ENCODE measurements at regions not wholly inside any gene's neighbourhood (a gene's known extent, or its start where the extent isn't known, plus 50 kb on each side); places are given as distances from the start of the nearest gene placed in this dataset.
"Not testable (repeated sequence)": the region's sequence is repeated elsewhere in the genome, so short reads cannot be mapped to it uniquely, and the experiment has no call there.

DNA sequence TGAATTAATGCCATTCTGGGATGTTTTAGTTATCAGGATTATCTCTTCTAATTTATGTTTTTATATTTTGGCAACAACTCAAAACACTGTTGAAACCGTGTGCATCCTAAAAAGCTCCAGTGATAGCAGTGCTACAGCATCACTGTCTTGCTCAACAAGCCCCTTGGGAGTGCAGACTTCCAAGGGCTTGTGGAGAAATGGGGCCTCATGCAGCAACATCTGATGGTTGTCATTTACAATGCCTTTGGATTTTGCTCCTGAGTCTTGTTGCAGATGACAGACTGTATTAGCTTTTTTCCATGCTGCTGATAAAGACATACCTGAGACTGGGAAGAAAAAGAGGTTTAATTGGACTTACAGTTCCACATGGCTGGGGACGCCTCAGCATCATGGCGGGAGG is 515.4 kb downstream of the NEBL start:
- DNase-seq, result no peak

DNA sequence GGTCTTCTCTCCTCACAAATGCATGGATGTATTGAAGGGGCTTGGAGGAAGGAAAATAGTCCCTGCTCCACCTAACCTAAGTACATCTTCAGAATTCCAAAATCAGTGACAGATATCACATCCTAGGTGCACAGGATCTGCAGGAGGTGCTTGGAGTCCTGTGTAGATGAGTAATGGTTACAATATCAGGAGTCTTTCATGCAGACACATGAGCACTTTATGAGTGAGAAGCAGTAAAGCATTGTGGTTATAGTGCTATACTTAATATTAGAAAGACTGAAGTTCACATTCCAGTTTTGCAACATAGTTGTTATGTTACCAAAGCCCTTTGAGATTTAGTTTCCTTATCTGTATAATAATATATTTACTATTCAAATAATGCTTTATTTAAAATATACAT is 516.7 kb downstream of the NEBL start:
- no peak for DNase-seq

DNA sequence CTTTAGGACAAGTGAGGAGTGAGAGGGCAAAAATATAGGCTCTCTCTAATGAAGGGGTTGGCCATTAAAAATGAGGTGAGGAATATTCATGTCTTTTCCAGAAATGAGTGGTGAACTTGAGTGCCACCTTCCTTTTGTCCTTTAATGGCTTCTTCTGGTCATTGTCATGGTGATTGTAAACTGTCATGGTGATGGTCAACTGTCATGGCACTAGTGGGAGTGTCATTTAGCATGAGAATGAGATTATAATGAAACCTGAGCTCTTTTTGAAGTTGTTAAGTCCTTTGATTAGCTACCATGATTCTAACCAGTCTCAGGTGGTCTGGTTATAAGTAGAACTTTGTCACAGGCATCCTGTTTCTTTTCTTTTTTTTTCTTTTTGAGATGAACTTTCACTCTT is 524.4 kb downstream of the NEBL start:
- DNase-seq, result no peak

DNA sequence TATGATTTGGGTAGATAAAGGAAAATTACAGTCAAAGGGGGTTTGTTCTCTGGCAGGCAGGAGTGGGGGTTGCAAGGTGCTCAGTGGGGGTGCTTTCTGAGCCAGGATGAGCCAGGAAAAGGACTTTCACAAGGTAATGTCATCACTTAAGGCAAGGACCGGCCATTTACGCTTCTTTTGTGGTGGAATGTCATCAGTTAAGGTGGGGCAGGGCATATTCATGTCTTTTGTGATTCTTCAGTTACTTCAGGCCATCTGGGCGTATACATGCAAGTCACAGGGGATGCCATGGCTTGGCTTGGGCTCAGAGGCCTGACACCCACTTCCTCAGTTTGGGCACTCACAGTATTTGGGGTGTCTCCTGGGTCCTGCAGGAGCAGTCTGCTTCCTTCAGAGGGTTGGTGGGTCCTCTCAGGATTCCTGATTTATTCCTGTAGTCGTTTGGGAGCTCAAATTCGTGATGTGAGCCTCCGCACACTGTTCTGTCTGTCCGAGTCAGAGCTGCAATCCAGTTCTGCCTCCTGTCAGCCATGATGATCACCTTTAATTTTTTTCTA is 526.1 kb downstream of the NEBL start:
- DNase-seq, result not testable (repeated sequence)

DNA sequence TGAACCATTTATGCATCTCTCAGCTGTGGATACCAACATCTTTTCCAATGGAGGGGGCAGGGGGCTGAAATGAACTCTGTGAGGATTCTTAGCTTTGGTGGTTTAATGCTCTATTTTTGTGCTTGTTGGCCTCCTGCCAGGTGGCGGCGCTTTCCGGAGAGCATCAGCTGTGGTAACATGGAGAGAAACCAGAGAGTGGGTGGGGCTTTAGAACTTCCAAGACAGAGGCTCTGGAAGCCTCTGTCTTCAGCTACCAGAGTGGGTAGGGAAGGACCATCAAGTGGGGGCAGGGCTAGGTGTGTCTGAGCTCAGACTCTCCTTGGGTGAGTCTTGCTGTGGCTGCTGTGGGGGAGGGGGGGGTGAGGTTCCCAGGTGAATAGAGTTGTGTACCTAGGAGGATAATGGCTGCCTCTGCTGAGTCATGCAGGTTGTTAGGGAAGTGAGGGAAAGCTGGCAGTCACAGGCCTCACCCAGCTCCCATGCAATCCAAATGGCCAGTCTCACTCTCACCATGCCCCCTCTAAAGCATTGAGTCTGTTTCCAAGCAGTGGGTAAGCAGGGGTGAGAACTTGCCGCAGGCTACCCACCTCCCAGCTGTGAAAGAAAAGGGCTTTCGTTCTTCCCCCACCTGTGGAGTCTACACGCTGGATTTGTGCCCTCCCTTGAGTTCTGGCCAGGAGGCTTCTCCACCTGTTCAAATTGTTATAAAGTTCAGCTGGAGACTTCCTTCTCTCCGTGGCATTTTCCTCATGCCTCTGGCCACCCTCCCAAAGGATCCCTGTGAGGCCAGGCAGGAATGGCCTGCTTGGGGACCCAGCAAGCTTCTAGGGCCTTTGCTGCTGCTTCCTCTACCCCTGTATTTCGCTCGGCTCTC is 527.0 kb downstream of the NEBL start:
- peak in 1 of 2 experiments; percentile 3 for DNase-seq

DNA sequence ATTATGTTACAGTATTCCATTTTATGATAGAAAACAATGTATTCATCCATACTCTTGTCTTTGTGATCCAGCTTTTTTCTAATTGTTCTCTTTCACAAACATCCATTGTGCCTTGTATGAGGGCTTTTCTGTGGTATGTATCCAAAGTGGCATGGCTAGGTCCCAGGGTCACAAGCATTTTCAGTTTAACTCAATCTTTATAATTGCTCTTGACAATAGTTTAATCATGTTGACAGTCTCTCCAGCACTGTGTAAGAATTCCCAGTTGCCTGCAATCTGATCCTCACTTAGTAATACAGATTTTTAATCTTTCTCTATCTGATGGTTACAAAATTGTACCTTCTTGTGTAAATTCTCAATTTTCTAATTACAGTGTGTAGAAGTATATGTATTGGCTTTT is 533.4 kb downstream of the NEBL start:
- no peak for DNase-seq

DNA sequence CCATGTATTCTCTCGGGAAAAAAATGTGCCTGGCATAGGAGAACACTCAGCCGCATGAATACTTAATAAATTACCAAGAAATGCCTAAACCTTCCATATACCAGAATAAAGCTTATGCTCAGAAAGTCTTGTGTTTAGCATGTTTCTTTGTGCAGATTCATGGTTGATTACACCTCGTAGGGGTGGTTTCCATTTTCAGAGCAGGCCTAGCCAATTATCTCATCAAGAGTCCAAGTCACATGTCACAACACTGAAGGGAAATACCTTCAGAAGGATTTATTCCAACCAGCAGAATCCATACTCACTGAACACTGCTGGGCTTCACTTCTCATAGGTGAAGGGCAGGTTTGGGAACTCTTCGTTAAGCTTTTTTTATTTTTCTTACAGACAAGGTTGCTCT is 539.7 kb downstream of the PLXDC2 start:
- no peak for DNase-seq

DNA sequence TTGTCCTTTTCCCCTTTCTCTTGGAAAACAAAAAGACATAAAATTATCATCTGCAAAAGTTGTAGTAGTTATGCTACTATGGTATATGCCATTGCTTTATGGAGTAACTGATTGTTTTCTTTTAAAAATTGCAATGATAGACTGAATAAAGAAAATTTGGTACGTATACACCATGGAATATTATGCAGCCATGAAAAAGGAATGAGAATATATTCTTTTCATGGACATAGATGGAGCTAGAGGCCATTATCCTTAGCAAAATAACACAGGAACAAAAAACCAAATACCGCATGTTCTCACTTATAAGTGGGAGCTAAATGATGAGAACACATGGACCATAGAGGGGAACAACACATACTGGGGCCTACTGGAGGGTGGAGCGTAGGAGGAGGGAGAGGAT is 538.8 kb downstream of the PLXDC2 start:
- no peak for DNase-seq

DNA sequence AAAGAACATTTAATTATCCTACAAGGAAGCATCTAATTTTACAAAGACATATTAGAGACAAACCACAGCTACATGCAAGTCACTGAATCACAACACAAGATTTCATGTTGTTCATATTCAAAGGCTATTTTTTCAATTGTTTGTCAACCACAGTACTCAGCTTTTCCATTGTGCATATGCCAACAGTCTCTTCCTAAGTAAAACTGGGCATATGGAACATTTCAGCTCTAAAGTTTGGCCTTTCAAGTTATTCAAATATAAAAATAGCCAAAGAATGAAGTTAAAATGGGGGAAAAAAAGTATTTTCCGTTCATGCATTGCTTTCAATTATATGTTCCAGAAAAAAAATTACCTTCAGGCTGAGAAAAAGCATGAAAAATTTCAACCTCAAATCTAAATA is 537.9 kb downstream of the PLXDC2 start:
- DNase-seq, result no peak

DNA sequence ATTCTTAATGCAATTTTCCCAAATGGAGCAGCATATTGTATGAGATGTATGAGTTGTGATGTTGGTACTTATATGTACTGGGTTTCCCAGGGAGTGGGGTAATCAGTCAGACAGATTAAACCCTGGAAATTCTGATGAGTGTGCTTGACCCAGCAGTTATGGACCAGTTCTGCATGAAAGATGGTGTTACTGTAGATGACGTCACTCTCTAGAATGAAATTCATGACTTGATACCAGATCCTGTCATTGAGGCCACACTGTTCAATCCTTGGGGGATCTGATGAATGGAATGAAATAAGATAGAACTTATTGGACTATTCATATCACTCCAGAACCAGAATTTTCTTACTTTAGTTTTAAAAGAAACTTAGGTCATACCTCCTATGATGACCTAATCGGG is 534.3 kb downstream of the PLXDC2 start:
- no peak for DNase-seq

DNA sequence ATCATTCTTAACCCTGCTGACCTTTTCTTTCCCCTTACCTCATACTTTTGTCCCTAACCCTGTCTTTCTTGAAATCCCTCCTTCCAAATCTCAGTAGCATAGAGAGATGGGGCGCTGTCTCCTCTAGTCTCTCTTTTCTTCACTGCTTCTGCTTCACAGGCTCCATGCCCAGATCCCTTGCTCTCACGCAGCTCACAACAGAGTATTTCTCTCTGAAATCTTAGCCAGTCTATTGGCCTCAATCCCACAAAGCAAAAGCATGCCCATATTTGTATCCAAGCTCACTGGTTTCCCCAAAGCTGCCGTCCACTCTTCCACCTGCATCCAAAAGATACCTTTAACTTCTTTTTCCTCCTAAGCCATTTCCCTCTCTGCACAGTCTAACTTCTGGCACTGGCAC is 526.8 kb downstream of the PLXDC2 start:
- no peak for DNase-seq
